ENCODE measurements at regions not wholly inside any gene's neighbourhood (a gene's known extent, or its start where the extent isn't known, plus 50 kb on each side); places are given as distances from the start of the nearest gene placed in this dataset.

GRCh38 chr2:145710303-145710702 is 1190.4 kb upstream of the ZEB2 start:
- TF ChIP-seq CTCF (IDR thresholded peaks at IDR 0.05): no peak
- TF ChIP-seq POLR2A (IDR thresholded peaks at IDR 0.05): no peak

Data from uterus (tissue), 2 donors.